WERI-Rb-1 (cell line): ENCODE measurements at regions not wholly inside any gene's neighbourhood (a gene's known extent, or its start where the extent isn't known, plus 50 kb on each side); places are given as distances from the start of the nearest gene placed in this dataset.
"Not testable (repeated sequence)": the region's sequence is repeated elsewhere in the genome, so short reads cannot be mapped to it uniquely, and the experiment has no call there.

ENCODE experiments used
- DNase-seq: peaks from one replicate; pipeline ENCODE4 v3.0.0-alpha.2; 2020
- H3K27ac ChIP-seq: fragments of 250-450 bp; sonication (Bioruptor Pico); 2 replicates; pipeline ENCODE4 v1.5.1; 2020; ENCODE audit warnings: mild to moderate bottlenecking, moderate library complexity
- H3K27me3 ChIP-seq: fragments of 250-450 bp; sonication (Bioruptor Pico); 2 replicates; pipeline ENCODE4 v1.5.1; 2021; ENCODE audit warnings: mild to moderate bottlenecking, low read depth, moderate library complexity; ENCODE audit not compliant: insufficient read depth, severe bottlenecking
- H3K36me3 ChIP-seq: fragments of 250-450 bp; sonication (Bioruptor Pico); 2 replicates; pipeline ENCODE4 v1.5.1; 2020; ENCODE audit warnings: mild to moderate bottlenecking, moderate library complexity
- H3K4me3 ChIP-seq: 2 replicates; pipeline ENCODE4 v1.5.1; 2011; ENCODE audit warnings: low read depth, mild to moderate bottlenecking, control low read depth, low read length
- H3K9me3 ChIP-seq: fragments of 250-450 bp; sonication (Bioruptor Pico); 2 replicates; pipeline ENCODE4 v1.5.1; 2021; ENCODE audit warnings: mild to moderate bottlenecking, moderate library complexity; ENCODE audit not compliant: severe bottlenecking
- TF ChIP-seq, protein P1 (sequence below): IDR thresholded peaks from 2 replicates; pipeline ENCODE4 v1.5.1; 2011; ENCODE audit warnings: low read depth, mild to moderate bottlenecking, control low read depth, inconsistent platforms, low read length

DNA sequence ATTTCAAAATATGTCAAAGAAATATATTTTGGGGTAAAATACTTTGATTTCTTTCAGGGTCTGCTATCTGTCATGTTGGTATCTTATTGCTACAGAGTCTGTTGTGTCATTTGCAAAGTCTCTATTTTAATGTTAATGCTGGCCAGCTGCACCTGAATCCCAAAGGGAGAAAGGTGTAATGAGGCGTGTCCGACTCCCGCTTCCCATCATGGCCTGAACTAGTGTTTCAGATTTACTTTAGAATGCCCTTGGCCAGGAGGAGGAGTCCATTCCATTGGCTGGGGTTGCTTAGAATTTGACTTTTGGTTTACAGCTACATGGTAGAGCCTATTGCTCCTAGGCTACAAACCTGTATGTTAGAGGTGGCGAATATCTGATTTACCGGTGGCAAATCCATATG, 69.3 kb downstream of the FAM50B start:
- Histone ChIP-seq H3K4me3 (no peak overlapping the region), H3K36me3 (no peaks in the 10 kb centered on the region), H3K9me3 (peaks cover 3% of the 10 kb centered on the region), H3K27ac (no peak overlapping the region), H3K27me3 (peaks cover 3% of the 10 kb centered on the region)
- no peak for DNase-seq
- TF ChIP-seq, protein P1, sequence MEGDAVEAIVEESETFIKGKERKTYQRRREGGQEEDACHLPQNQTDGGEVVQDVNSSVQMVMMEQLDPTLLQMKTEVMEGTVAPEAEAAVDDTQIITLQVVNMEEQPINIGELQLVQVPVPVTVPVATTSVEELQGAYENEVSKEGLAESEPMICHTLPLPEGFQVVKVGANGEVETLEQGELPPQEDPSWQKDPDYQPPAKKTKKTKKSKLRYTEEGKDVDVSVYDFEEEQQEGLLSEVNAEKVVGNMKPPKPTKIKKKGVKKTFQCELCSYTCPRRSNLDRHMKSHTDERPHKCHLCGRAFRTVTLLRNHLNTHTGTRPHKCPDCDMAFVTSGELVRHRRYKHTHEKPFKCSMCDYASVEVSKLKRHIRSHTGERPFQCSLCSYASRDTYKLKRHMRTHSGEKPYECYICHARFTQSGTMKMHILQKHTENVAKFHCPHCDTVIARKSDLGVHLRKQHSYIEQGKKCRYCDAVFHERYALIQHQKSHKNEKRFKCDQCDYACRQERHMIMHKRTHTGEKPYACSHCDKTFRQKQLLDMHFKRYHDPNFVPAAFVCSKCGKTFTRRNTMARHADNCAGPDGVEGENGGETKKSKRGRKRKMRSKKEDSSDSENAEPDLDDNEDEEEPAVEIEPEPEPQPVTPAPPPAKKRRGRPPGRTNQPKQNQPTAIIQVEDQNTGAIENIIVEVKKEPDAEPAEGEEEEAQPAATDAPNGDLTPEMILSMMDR: no peak

- no peak for DNase-seq
- no peaks in the 10 kb centered on the region for H3K36me3 ChIP-seq
- TF ChIP-seq, protein P1: no peak
Measured at GRCh38 chr6:3919130-3919628, 70.0 kb downstream of the FAM50B start.

DNA sequence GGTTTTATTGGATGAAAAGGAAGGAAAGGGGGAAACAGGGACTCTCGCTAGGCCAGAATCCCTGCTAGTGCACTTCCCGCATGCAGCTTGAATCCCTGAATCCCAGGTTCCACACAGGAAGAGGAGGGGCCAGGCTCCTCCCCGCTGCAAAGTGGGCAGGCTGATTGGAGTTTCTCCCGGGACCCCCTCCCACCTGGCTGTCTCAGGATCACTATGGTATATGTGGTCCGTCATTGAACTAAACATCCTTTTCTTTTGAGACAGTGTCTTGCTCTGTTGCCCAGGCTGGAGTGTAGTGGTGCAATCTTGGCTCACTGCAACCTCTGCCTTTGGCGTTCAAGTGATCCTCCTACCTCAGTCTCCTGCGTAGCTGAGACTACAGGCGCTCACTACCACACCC, 70.7 kb downstream of the FAM50B start:
- Histone ChIP-seq H3K27me3 (no peaks in the 10 kb centered on the region), H3K36me3 (no peaks in the 10 kb centered on the region), H3K9me3 (peaks cover 3% of the 10 kb centered on the region), H3K27ac (no peak overlapping the region), H3K4me3 (no peak overlapping the region)
- TF ChIP-seq, protein P1: no peak
- no peak for DNase-seq

More at GRCh38 chr6:3919130-3919628, 70.0 kb downstream of the FAM50B start:
- Histone ChIP-seq H3K4me3 (no peak overlapping the region), H3K9me3 (peaks cover 3% of the 10 kb centered on the region), H3K27me3 (peaks cover 1% of the 10 kb centered on the region), H3K27ac (no peak overlapping the region)

DNA sequence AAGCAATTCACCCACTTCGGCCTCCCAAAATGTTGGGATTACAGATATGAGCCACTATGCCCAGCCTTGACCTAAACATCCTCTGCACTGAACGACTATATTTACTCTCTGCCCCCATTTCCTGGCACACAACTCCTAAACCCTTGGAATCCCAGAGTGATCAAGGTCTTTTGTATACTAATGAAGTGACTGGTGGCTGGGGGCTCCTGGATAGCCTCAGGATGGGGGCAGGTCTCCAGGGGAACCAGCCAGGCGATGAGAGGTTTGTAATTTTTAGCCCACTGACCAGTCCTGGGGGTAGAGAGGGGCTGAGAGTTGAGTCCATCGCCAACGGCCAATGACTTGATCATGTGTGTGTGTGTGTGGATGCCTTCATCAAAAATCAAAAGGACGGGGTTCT, 71.1 kb downstream of the FAM50B start:
- no peaks in the 10 kb centered on the region for H3K27me3 ChIP-seq
- no peak overlapping the region for H3K27ac ChIP-seq
- no peak overlapping the region for H3K4me3 ChIP-seq
- H3K9me3 ChIP-seq: peaks cover 2% of the 10 kb centered on the region
- DNase-seq: no peak
- no peaks in the 10 kb centered on the region for H3K36me3 ChIP-seq
- TF ChIP-seq, protein P1: no peak

DNA sequence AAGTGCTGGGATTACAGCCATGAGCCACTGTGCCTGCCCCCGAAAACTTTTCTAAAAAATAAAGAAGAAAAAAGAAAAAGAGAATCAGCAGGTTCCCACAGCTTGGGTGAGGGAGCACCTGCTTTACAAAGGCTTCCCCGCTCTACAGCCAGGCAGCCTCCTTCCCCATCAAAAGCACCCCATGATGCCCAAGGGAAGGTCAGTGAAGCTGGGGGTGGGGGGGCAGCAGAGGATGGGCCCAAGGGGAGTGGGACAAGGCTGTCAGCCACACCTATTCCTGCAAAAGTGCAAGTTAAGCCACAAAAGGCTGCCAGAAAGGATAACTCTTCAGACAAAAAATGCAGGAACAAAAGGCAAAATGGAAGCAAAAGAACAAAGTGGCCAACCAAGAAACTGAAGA, 72.5 kb downstream of the FAM50B start:
- Histone ChIP-seq H3K27me3 (no peaks in the 10 kb centered on the region), H3K4me3 (no peak overlapping the region), H3K9me3 (no peaks in the 10 kb centered on the region), H3K27ac (no peak overlapping the region), H3K36me3 (no peaks in the 10 kb centered on the region)
- no peak for DNase-seq
- TF ChIP-seq, protein P1: no peak

DNA sequence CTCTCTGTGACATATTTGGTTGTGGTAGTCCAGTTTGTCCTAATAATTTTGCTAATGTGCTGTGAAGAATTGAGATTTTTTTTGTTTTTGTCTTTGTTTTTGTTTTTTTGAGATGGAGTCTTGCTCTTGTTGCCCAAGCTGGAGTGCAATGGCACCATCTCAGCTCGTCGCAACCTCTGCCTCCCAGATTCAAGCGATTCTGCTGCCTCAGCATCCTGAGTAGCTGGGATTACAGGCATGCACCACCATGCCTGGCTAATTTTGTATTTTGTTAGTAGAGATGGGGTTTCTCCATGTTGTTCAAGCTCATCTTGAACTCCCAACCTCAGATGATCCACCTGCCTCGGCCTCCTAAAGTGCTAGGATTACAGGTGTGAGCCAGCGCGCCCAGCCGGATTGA, 73.4 kb downstream of the FAM50B start:
- H3K27ac ChIP-seq, DNase-seq, H3K27me3 ChIP-seq, H3K36me3 ChIP-seq, H3K9me3 ChIP-seq, H3K4me3 ChIP-seq: not testable (repeated sequence)

DNA sequence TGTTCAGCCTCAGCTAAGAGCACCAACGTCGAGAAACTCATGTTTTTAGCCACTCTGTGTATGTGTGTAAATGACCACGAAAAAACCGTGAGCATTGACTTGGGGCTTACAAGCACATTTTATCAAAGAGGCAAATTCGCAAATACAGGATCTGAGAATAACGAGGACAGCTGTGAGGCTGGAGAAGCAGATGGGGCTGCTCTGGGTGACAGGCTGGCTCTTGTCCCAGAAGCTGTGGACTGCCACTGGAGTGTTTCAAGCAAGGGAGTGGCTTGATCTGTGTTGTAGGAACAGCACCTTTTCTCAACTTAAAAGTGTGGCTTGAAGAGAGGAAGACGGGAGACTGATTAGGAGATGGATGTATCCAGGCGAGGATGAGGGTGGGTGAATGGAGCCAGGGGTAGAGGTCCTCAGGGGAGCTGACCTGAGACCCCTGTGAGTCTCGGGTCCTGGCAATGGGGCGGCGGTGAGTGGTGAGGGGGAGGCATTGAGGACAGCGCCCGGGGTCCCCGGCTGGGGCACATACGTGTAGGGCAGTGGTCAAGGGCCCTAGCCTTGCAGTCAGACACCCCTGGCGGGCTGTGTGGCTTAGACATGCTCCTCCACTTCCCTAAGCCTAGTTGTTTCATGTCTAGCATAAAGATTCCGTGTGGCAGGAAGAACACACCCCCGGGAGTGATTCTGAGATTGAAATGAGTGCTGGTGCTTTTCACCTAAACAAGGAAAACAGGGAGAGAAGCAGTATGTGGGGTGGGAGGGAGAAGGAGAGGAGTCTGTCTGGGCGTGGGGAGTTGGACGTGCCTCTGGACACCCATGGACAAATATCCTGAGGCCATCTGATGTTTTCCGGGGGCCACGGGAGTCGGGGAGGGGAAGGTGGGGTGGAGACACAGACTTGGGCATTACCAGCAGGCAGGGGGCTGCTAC, 76.3 kb downstream of the FAM50B start:
- not testable (repeated sequence) for H3K36me3 ChIP-seq, H3K4me3 ChIP-seq, H3K9me3 ChIP-seq, DNase-seq, H3K27me3 ChIP-seq, H3K27ac ChIP-seq
